Pancreas (tissue), 10 donors: ENCODE measurements at regions not wholly inside any gene's neighbourhood (a gene's known extent, or its start where the extent isn't known, plus 50 kb on each side); places are given as distances from the start of the nearest gene placed in this dataset.
"Not testable (repeated sequence)": the region's sequence is repeated elsewhere in the genome, so short reads cannot be mapped to it uniquely, and the experiment has no call there.

Experiments used
- ATAC-seq, 4 donors: fragments of 200-7000 bp; cut with Tn5 transposase; one replicate each; pipeline versions ENCODE4 v1.8.0 to v1.9.1; 2020; ENCODE audit warnings: mild to moderate bottlenecking in 4 of 4, moderate library complexity in 4 of 4
- DNase-seq, 6 donors: peaks; one replicate each; pipeline ENCODE4 v3.0.0-alpha.2; 2020
- FAIRE-seq: peaks from 2 replicates; lab custom pipeline; 2012; peaks lifted over from hg19 to GRCh38; lab: Jason Lieb, UNC
- H3K27ac ChIP-seq, 4 donors: fragments of 200-600 bp; sonication (generic); 1 replicate in 3 of 4; 2 replicates in 1 of 4; pipeline versions ENCODE4 v1.5.0 to v1.8.0; 2020
- H3K27me3 ChIP-seq, 4 donors: fragments of 200-600 bp; one replicate each; pipeline ENCODE4 v1.8.0; 2021
- H3K36me3 ChIP-seq, 3 donors: fragments of 200-600 bp; sonication (generic) in 1 of 3; one replicate each; pipeline versions ENCODE4 v1.5.0 to v1.8.0; 2020 to 2021
- H3K4me1 ChIP-seq, 3 donors: fragments of 200-600 bp; one replicate each; pipeline ENCODE4 v1.8.0; 2021
- H3K4me3 ChIP-seq, 4 donors: fragments of 200-600 bp; sonication (generic) in 2 of 4; one replicate each; pipeline versions ENCODE4 v1.5.0 to v1.8.0; 2020 to 2021
- H3K9me3 ChIP-seq, 4 donors: fragments of 200-600 bp; one replicate each; pipeline ENCODE4 v1.8.0; 2021
- WGBS, 2 donors: extraction: QIAGEN DNeasy Blood & Tissue Kit; methylation state at CpG; one replicate each; pipeline ENCODE4 v1.1.7; 2013; 5-methylcytosine and 5-hydroxymethylcytosine counted together
- intact Hi-C, 3 donors: fragments of 100-400 bp; cut with DNase I; formaldehyde crosslinking; loops; one replicate each; pipeline versions ENCODE4 v1.11.1 to v1.14.2; 2022
- TF ChIP-seq, protein P1 (sequence below), 4 donors: fragments of 200-600 bp; sonication (generic) in 3 of 4; IDR thresholded peaks; one replicate each; pipeline versions ENCODE4 v1.5.0 to v1.8.0; 2021; ENCODE audit warnings: antibody characterized with exemption in 4 of 4
- donor health status: healthy with polysubstance abuse.
- donor health status: DM: no; HTN: no; CAD: no; lungs with moderate emphysema.
- donor health status: DM: no; HTN: no; CAD: no.
- donor health status: control.
- donor health status: control.
- donor health status: Bipolar disorder and iron deficiency.
- donor health status: DM: yes; HTN: yes; CAD: no.
- donor health status: DM: no; HTN: no; CAD: no.
- donor health status: DM: no; HTN: no; CAD: no.
- donor health status: DM: yes; HTN: yes; CAD: no.

DNA sequence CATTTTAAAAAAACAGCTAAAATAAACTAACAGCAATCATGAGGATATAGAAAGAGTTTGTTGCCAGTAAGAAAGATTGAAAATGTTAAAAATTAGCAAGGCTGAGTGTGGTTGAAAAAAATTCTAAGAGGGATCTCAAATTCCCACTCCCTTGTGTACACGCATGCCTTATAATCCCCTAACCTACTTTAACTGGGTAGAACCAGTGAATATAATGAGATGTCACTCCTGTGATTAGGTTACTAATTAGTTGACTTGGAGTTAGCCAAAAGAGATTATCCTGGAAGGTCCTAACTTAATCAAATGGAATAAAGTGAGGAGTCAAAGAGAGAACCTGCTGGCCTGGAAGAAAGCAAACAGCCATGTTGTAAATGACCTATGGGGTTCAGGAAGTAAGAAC is 286.0 kb upstream of the TGFBR2 start:
- H3K27ac ChIP-seq: no peak overlapping the region
- H3K27me3 ChIP-seq: no peaks in the 10 kb centered on the region
- TF ChIP-seq, protein P1, sequence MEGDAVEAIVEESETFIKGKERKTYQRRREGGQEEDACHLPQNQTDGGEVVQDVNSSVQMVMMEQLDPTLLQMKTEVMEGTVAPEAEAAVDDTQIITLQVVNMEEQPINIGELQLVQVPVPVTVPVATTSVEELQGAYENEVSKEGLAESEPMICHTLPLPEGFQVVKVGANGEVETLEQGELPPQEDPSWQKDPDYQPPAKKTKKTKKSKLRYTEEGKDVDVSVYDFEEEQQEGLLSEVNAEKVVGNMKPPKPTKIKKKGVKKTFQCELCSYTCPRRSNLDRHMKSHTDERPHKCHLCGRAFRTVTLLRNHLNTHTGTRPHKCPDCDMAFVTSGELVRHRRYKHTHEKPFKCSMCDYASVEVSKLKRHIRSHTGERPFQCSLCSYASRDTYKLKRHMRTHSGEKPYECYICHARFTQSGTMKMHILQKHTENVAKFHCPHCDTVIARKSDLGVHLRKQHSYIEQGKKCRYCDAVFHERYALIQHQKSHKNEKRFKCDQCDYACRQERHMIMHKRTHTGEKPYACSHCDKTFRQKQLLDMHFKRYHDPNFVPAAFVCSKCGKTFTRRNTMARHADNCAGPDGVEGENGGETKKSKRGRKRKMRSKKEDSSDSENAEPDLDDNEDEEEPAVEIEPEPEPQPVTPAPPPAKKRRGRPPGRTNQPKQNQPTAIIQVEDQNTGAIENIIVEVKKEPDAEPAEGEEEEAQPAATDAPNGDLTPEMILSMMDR (IDR thresholded peaks at IDR 0.05): no peak
- no peak for FAIRE-seq
- H3K36me3 ChIP-seq: no peaks in the 10 kb centered on the region
- no peak for ATAC-seq
- no peak overlapping the region for H3K4me3 ChIP-seq
- no peak for DNase-seq
- intact Hi-C loops: no loop called here
- WGBS, 2 donors: 76 to 79% methylated on average over 1 of the region's 1 CpG
- no peaks in the 10 kb centered on the region for H3K9me3 ChIP-seq
- H3K4me1 ChIP-seq: no peaks in the 10 kb centered on the region

DNA sequence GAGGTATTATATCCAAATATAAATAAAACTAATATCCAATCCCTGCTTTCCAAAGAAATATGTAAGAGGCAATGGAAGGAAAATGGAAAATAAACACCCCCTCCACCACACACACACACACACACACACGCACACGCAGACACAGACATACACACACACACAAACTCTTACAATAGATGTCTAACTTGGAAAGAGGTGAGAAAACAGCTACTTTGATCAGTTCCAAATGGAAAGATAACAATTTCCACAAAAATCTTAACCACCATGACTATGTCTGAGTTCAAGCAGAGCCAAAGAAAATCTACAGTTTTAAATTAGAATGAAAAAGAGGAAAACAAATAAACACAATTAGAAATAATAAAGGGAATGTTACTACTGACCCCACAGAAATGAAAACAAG is 285.3 kb upstream of the TGFBR2 start:
- ATAC-seq (no peak), FAIRE-seq (no peak), DNase-seq (no peak)
- H3K4me3 ChIP-seq: no peak overlapping the region
- 88 to 92% methylated on average over 2 of the region's 2 CpGs for WGBS, 2 donors
- no peaks in the 10 kb centered on the region for H3K4me1 ChIP-seq
- intact Hi-C loops: no loop called here
- H3K36me3 ChIP-seq: no peaks in the 10 kb centered on the region
- H3K27me3 ChIP-seq: no peaks in the 10 kb centered on the region
- no peaks in the 10 kb centered on the region for H3K9me3 ChIP-seq
- TF ChIP-seq, protein P1 (IDR thresholded peaks at IDR 0.05): no peak
- H3K27ac ChIP-seq: no peak overlapping the region

DNA sequence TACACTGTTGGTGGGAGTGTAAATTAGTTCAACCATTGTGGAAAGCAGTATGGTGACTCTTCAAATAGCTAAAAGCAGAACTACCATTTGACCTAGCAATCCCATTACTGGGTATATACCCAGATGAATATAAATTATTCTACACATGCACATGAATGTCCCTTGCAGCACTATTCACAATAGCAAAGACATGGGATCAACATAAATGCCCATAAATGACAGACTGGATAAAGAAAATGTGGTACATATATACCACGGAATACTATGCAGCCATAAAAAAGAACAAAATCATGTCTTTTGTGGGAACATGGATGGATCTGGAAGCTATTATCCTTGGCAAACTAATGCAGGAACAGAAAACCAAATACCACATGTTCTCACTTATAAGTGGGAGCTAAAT is 282.8 kb upstream of the TGFBR2 start:
- ATAC-seq, H3K4me3 ChIP-seq, DNase-seq, intact Hi-C loops, H3K9me3 ChIP-seq, H3K4me1 ChIP-seq, FAIRE-seq, H3K36me3 ChIP-seq, H3K27me3 ChIP-seq, H3K27ac ChIP-seq: not testable (repeated sequence)
- WGBS, 2 donors: 93 to 97% methylated on average over 1 of the region's 1 CpG

DNA sequence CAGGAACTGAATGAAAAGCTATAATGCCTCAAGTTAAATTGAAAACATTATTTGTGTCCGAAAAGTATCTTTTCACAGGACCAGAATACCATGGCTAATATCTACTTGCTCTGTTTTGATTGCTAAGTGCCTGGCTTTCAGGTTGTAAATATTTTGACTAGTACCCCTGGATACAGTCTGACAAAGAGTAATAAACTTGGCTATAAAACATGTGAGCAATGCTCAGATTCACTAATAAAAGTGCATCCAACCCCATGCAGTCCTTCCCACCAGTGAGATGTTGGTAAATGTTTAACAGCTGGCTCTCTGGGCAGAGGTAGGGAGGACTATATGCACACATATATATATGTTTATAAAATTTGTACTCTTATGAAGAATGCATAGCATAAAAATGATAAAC is 281.8 kb upstream of the TGFBR2 start:
- TF ChIP-seq, protein P1 (IDR thresholded peaks at IDR 0.05): no peak
- H3K27ac ChIP-seq: no peak overlapping the region
- WGBS, 2 donors: 64 to 69% methylated on average over 1 of the region's 1 CpG
- H3K4me3 ChIP-seq: no peak overlapping the region
- H3K36me3 ChIP-seq: no peaks in the 10 kb centered on the region
- DNase-seq (no peak), ATAC-seq (no peak), FAIRE-seq (peak; percentile 81)
- H3K4me1 ChIP-seq: no peaks in the 10 kb centered on the region
- H3K27me3 ChIP-seq: no peaks in the 10 kb centered on the region
- H3K9me3 ChIP-seq: no peaks in the 10 kb centered on the region
- intact Hi-C loops: no loop called here

DNA sequence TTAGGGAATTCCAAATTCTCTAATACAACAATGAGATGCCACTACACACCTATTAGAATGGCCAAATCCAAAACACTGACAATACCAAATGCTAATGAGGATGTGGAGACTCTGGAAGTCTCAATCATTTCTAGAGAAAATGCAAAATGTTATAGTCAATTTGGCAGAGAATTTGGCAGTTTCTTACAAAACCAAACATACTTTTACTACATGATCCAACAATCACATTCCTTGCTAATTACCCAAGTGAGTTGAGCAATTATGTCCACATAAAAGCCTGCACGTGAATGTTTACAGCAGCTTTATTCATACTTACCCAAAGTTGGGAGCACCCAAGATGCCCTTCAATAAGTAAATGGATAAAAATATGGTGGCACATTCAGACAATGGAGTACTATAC is 278.4 kb upstream of the TGFBR2 start:
- H3K4me3 ChIP-seq, ATAC-seq, FAIRE-seq, H3K4me1 ChIP-seq, DNase-seq, H3K27ac ChIP-seq, intact Hi-C loops, H3K9me3 ChIP-seq, H3K27me3 ChIP-seq, H3K36me3 ChIP-seq: not testable (repeated sequence)
- WGBS, 2 donors: 45 to 50% methylated on average over 1 of the region's 1 CpG

DNA sequence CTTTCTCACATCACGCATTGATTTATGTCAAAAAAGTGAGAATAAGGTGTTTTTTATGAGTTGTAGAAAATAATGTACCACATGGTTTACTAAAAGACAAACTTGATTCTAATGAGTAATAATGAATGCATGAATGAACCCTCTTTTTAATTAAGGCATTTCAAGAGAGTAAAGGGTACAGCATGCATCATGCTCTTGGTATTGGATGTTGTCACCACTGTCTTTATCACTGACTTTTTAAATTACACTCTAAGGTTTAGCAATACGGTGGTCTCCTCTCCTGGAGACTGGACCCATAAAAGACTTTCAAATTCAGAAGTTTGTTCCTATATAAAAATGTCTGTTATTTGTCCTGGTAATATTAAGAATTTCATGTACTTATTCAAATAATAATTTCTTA is 277.5 kb upstream of the TGFBR2 start:
- DNase-seq, H3K4me3 ChIP-seq, intact Hi-C loops, H3K9me3 ChIP-seq, H3K36me3 ChIP-seq, H3K4me1 ChIP-seq, ATAC-seq, H3K27ac ChIP-seq, H3K27me3 ChIP-seq: not testable (repeated sequence)
- FAIRE-seq: peak; percentile 63
- 81 to 91% methylated on average over 2 of the region's 2 CpGs for WGBS, 2 donors

DNA sequence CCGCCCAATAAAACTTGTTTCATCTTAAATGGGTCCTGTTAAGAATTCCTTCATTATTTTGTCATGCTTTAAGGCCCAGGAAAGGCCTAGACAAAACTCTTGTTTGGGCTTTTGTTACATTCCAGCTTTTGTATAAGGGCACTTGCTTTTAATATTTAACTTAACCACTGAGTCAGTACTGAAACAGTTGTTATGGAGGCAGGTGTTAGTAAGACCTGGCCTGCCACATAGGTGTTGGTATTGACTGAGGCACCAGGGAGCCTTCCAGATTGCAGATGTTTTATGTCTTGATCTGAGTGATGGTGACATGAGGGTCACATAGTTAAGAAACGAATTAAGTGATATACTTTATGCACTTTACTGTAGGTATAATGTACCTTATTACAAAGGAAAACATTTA is 274.9 kb upstream of the TGFBR2 start:
- no peak for DNase-seq
- no peak for ATAC-seq
- TF ChIP-seq, protein P1 (IDR thresholded peaks at IDR 0.05): no peak
- Histone ChIP-seq H3K4me1 (no peaks in the 10 kb centered on the region), H3K27ac (no peak overlapping the region), H3K36me3 (no peaks in the 10 kb centered on the region), H3K27me3 (no peaks in the 10 kb centered on the region), H3K9me3 (no peaks in the 10 kb centered on the region), H3K4me3 (no peak overlapping the region)
- 53 to 68% methylated on average over 2 of the region's 2 CpGs for WGBS, 2 donors
- intact Hi-C loops: no loop called here
- FAIRE-seq: no peak
